ENCODE measurements at regions not wholly inside any gene's neighbourhood (a gene's known extent, or its start where the extent isn't known, plus 50 kb on each side); places are given as distances from the start of the nearest gene placed in this dataset.

DNA sequence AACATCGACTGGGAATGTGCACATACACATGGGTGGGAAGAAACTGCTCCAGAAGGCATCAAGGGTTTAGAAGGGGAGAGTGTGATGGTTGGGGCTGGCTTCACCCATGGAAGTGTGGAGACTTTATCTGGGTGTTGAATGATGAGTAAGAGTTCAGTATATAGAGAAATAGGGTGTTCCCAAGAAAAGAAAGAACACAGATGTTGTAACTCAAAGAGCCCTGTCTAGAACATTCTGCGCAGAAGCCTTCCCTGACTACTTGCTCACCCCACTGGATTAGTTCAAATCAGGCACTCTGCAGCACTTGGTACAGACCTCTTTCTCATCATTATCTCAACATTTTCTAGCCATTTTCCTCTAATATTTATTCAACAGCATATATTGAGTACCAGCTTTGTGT is 491.7 kb downstream of the SNAPC1 start:
- DNase-seq (ENCODE audit: low spot score) = no peak
- no peak for TF ChIP-seq YY1 (IDR thresholded peaks at IDR 0.05)
- no peak for TF ChIP-seq TAF1 (conservative IDR thresholded peaks at IDR 0.05)
- TF ChIP-seq, protein P1, sequence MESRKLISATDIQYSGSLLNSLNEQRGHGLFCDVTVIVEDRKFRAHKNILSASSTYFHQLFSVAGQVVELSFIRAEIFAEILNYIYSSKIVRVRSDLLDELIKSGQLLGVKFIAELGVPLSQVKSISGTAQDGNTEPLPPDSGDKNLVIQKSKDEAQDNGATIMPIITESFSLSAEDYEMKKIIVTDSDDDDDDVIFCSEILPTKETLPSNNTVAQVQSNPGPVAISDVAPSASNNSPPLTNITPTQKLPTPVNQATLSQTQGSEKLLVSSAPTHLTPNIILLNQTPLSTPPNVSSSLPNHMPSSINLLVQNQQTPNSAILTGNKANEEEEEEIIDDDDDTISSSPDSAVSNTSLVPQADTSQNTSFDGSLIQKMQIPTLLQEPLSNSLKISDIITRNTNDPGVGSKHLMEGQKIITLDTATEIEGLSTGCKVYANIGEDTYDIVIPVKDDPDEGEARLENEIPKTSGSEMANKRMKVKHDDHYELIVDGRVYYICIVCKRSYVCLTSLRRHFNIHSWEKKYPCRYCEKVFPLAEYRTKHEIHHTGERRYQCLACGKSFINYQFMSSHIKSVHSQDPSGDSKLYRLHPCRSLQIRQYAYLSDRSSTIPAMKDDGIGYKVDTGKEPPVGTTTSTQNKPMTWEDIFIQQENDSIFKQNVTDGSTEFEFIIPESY (IDR thresholded peaks at IDR 0.05) = no peak
- no peak for TF ChIP-seq SP1 (IDR thresholded peaks at IDR 0.05)
- TF ChIP-seq HNF4G (IDR thresholded peaks at IDR 0.05) = no peak
- TF ChIP-seq EGR1 (IDR thresholded peaks at IDR 0.05; ENCODE audit: low read depth in 2 of 2) = no peak
- no peak for TF ChIP-seq JUND (IDR thresholded peaks at IDR 0.05)
- TF ChIP-seq RAD21 (IDR thresholded peaks at IDR 0.05) = no peak
- TF ChIP-seq FOXA2 (IDR thresholded peaks at IDR 0.05) = no peak
- TF ChIP-seq, protein P2, sequence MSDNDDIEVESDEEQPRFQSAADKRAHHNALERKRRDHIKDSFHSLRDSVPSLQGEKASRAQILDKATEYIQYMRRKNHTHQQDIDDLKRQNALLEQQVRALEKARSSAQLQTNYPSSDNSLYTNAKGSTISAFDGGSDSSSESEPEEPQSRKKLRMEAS (IDR thresholded peaks at IDR 0.05) = no peak
- TF ChIP-seq, protein P3, sequence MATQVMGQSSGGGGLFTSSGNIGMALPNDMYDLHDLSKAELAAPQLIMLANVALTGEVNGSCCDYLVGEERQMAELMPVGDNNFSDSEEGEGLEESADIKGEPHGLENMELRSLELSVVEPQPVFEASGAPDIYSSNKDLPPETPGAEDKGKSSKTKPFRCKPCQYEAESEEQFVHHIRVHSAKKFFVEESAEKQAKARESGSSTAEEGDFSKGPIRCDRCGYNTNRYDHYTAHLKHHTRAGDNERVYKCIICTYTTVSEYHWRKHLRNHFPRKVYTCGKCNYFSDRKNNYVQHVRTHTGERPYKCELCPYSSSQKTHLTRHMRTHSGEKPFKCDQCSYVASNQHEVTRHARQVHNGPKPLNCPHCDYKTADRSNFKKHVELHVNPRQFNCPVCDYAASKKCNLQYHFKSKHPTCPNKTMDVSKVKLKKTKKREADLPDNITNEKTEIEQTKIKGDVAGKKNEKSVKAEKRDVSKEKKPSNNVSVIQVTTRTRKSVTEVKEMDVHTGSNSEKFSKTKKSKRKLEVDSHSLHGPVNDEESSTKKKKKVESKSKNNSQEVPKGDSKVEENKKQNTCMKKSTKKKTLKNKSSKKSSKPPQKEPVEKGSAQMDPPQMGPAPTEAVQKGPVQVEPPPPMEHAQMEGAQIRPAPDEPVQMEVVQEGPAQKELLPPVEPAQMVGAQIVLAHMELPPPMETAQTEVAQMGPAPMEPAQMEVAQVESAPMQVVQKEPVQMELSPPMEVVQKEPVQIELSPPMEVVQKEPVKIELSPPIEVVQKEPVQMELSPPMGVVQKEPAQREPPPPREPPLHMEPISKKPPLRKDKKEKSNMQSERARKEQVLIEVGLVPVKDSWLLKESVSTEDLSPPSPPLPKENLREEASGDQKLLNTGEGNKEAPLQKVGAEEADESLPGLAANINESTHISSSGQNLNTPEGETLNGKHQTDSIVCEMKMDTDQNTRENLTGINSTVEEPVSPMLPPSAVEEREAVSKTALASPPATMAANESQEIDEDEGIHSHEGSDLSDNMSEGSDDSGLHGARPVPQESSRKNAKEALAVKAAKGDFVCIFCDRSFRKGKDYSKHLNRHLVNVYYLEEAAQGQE (IDR thresholded peaks at IDR 0.05) = no peak
- TF ChIP-seq, protein P4, sequence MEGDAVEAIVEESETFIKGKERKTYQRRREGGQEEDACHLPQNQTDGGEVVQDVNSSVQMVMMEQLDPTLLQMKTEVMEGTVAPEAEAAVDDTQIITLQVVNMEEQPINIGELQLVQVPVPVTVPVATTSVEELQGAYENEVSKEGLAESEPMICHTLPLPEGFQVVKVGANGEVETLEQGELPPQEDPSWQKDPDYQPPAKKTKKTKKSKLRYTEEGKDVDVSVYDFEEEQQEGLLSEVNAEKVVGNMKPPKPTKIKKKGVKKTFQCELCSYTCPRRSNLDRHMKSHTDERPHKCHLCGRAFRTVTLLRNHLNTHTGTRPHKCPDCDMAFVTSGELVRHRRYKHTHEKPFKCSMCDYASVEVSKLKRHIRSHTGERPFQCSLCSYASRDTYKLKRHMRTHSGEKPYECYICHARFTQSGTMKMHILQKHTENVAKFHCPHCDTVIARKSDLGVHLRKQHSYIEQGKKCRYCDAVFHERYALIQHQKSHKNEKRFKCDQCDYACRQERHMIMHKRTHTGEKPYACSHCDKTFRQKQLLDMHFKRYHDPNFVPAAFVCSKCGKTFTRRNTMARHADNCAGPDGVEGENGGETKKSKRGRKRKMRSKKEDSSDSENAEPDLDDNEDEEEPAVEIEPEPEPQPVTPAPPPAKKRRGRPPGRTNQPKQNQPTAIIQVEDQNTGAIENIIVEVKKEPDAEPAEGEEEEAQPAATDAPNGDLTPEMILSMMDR (IDR thresholded peaks at IDR 0.05; ENCODE audit: low read depth, low read length, missing input control) = no peak
- TF ChIP-seq ATF3 (IDR thresholded peaks at IDR 0.05) = no peak
- no peak for TF ChIP-seq NR2F2 (IDR thresholded peaks at IDR 0.05)
- TF ChIP-seq GABPA (IDR thresholded peaks at IDR 0.05 in 1 of 2, conservative IDR thresholded peaks at IDR 0.05 in 1 of 2) = no peak
- no peak for TF ChIP-seq HNF4A (conservative IDR thresholded peaks at IDR 0.05)
- no peak for TF ChIP-seq FOXA1 (IDR thresholded peaks at IDR 0.05)
- TF ChIP-seq RXRA (IDR thresholded peaks at IDR 0.05) = no peak

More for the DNA sequence above, 491.7 kb downstream of the SNAPC1 start:
- H3K4me1 ChIP-seq (ENCODE audit: control insufficient read depth in 4 of 4, insufficient read depth in 4 of 4, low read length in 3 of 4) = no peaks in the 10 kb centered on the region
- H3K9ac ChIP-seq (ENCODE audit: low read depth in 1 of 2, low read length in 2 of 2) = no peak overlapping the region
- WGBS = 89% methylated on average over 2 of the region's 2 CpGs
- H3K4me3 ChIP-seq (ENCODE audit: low read depth in 1 of 3, low read length in 3 of 3) = no peak overlapping the region
- H3K9me3 ChIP-seq (ENCODE audit: control insufficient read depth in 4 of 4, low read length in 3 of 4) = no peaks in the 10 kb centered on the region
- no peak overlapping the region for H3K27ac ChIP-seq (ENCODE audit: low read depth in 1 of 2, low read length in 2 of 2)
- peaks cover 0 to 2% (median under 1%) of the 10 kb centered on the region in 4 donors for H3K27me3 ChIP-seq (ENCODE audit: control insufficient read depth in 4 of 4, insufficient read depth in 4 of 4, low read length in 3 of 4)
- H3K36me3 ChIP-seq (ENCODE audit: control insufficient read depth in 4 of 4, insufficient read depth in 3 of 4, low read depth in 1 of 4, low read length in 3 of 4) = no peaks in the 10 kb centered on the region
